ENCODE measurements at regions not wholly inside any gene's neighbourhood (a gene's known extent, or its start where the extent isn't known, plus 50 kb on each side); places are given as distances from the start of the nearest gene placed in this dataset.

DNA sequence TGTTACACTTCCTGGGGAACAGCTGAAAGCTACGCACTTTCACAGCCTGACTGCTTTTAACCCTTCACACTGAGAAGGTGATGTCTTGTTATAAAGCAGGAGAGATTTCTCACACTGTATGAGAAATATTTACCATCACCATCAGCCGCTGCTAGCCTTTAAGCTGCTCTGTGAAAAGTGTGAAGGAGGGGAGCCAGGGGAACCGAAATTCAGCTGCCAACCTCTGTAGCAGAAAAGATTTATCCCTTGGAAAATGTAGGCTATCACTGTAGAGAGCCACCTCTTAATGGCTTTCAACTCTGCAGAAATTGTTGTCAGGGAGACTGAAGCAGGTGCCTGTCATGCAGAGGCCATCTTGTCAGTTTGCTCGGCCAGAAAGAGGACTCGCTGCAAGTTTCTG lies 145.3 kb downstream of the SP3 start (continued):
- no peak for TF ChIP-seq ZNF263 (CRISPR knock-in tag; IDR thresholded peaks at IDR 0.05; ENCODE audit: low read depth)
- TF ChIP-seq, protein P1, sequence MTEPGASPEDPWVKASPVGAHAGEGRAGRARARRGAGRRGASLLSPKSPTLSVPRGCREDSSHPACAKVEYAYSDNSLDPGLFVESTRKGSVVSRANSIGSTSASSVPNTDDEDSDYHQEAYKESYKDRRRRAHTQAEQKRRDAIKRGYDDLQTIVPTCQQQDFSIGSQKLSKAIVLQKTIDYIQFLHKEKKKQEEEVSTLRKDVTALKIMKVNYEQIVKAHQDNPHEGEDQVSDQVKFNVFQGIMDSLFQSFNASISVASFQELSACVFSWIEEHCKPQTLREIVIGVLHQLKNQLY (CRISPR knock-in tag; IDR thresholded peaks at IDR 0.05), result no peak
- TF ChIP-seq, protein P2, sequence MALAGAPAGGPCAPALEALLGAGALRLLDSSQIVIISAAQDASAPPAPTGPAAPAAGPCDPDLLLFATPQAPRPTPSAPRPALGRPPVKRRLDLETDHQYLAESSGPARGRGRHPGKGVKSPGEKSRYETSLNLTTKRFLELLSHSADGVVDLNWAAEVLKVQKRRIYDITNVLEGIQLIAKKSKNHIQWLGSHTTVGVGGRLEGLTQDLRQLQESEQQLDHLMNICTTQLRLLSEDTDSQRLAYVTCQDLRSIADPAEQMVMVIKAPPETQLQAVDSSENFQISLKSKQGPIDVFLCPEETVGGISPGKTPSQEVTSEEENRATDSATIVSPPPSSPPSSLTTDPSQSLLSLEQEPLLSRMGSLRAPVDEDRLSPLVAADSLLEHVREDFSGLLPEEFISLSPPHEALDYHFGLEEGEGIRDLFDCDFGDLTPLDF (CRISPR knock-in tag; IDR thresholded peaks at IDR 0.05), result no peak
- TF ChIP-seq JAZF1 (CRISPR knock-in tag; IDR thresholded peaks at IDR 0.05), result no peak
- TF ChIP-seq, protein P3, sequence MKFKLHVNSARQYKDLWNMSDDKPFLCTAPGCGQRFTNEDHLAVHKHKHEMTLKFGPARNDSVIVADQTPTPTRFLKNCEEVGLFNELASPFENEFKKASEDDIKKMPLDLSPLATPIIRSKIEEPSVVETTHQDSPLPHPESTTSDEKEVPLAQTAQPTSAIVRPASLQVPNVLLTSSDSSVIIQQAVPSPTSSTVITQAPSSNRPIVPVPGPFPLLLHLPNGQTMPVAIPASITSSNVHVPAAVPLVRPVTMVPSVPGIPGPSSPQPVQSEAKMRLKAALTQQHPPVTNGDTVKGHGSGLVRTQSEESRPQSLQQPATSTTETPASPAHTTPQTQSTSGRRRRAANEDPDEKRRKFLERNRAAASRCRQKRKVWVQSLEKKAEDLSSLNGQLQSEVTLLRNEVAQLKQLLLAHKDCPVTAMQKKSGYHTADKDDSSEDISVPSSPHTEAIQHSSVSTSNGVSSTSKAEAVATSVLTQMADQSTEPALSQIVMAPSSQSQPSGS (CRISPR knock-in tag; IDR thresholded peaks at IDR 0.05; ENCODE audit: borderline replicate concordance, low read depth), result no peak

DNA sequence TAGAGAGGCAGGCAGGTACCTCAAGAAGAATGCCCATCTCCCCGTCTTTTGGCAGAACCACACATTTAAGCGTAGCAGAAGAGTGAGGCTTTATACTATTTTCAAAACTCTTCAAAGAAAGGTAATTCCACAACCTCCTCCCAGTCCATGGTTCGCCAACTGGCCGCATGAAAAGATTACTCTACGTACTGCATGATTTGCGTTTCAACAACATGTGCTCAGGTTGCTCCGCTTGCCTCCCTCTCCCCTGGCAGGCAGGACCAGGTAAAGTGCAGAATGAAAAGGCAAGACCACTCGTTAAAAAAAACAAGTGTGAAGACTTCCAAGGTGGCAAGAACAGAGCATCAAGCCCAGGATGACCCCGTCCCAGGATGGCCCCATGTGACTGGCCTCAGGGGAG lies 143.7 kb downstream of the SP3 start:
- H3K9me3 Mint-ChIP-seq, result peaks cover 6% of the 10 kb centered on the region; the same call in 1 of the 2 replicates
- H3K27ac Mint-ChIP-seq, result no peak overlapping the region
- peaks cover 5% of the 10 kb centered on the region; the same call in 1 of the 2 replicates for H3K4me1 Mint-ChIP-seq
- H3K4me3 Mint-ChIP-seq, result no peak overlapping the region
- ATAC-seq (no peak), DNase-seq (ENCODE audit: low spot score) (no peak)
- CTCF ChIA-PET, result no interaction called here
- POLR2A ChIA-PET, result no interaction called here
- H3K36me3 Mint-ChIP-seq, result no peaks in the 10 kb centered on the region
- no peaks in the 10 kb centered on the region for H3K27me3 Mint-ChIP-seq (ENCODE audit: low read depth)
- no peak for TF ChIP-seq ZNF671 (CRISPR knock-in tag; IDR thresholded peaks at IDR 0.05)
- TF ChIP-seq, protein P4, sequence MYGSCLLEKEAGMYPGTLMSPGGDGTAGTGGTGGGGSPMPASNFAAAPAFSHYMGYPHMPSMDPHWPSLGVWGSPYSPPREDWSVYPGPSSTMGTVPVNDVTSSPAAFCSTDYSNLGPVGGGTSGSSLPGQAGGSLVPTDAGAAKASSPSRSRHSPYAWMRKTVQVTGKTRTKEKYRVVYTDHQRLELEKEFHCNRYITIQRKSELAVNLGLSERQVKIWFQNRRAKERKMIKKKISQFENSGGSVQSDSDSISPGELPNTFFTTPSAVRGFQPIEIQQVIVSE (CRISPR knock-in tag; IDR thresholded peaks at IDR 0.05; ENCODE audit: borderline replicate concordance), result no peak
- TF ChIP-seq, protein P5, sequence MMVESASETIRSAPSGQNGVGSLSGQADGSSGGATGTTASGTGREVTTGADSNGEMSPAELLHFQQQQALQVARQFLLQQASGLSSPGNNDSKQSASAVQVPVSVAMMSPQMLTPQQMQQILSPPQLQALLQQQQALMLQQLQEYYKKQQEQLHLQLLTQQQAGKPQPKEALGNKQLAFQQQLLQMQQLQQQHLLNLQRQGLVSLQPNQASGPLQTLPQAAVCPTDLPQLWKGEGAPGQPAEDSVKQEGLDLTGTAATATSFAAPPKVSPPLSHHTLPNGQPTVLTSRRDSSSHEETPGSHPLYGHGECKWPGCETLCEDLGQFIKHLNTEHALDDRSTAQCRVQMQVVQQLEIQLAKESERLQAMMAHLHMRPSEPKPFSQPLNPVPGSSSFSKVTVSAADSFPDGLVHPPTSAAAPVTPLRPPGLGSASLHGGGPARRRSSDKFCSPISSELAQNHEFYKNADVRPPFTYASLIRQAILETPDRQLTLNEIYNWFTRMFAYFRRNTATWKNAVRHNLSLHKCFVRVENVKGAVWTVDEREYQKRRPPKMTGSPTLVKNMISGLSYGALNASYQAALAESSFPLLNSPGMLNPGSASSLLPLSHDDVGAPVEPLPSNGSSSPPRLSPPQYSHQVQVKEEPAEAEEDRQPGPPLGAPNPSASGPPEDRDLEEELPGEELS (CRISPR knock-in tag; IDR thresholded peaks at IDR 0.05), result no peak
- no peak for TF ChIP-seq ZNF416 (CRISPR knock-in tag; IDR thresholded peaks at IDR 0.05)
- TF ChIP-seq, protein P6, sequence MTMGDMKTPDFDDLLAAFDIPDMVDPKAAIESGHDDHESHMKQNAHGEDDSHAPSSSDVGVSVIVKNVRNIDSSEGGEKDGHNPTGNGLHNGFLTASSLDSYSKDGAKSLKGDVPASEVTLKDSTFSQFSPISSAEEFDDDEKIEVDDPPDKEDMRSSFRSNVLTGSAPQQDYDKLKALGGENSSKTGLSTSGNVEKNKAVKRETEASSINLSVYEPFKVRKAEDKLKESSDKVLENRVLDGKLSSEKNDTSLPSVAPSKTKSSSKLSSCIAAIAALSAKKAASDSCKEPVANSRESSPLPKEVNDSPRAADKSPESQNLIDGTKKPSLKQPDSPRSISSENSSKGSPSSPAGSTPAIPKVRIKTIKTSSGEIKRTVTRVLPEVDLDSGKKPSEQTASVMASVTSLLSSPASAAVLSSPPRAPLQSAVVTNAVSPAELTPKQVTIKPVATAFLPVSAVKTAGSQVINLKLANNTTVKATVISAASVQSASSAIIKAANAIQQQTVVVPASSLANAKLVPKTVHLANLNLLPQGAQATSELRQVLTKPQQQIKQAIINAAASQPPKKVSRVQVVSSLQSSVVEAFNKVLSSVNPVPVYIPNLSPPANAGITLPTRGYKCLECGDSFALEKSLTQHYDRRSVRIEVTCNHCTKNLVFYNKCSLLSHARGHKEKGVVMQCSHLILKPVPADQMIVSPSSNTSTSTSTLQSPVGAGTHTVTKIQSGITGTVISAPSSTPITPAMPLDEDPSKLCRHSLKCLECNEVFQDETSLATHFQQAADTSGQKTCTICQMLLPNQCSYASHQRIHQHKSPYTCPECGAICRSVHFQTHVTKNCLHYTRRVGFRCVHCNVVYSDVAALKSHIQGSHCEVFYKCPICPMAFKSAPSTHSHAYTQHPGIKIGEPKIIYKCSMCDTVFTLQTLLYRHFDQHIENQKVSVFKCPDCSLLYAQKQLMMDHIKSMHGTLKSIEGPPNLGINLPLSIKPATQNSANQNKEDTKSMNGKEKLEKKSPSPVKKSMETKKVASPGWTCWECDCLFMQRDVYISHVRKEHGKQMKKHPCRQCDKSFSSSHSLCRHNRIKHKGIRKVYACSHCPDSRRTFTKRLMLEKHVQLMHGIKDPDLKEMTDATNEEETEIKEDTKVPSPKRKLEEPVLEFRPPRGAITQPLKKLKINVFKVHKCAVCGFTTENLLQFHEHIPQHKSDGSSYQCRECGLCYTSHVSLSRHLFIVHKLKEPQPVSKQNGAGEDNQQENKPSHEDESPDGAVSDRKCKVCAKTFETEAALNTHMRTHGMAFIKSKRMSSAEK (CRISPR knock-in tag; IDR thresholded peaks at IDR 0.05; ENCODE audit: borderline replicate concordance), result no peak
- TF ChIP-seq NR3C1 (CRISPR knock-in tag; conservative IDR thresholded peaks at IDR 0.05; ENCODE audit: low read depth), result no peak
- TF ChIP-seq NR2C2 (CRISPR knock-in tag; IDR thresholded peaks at IDR 0.05), result no peak
- TF ChIP-seq, protein P7, sequence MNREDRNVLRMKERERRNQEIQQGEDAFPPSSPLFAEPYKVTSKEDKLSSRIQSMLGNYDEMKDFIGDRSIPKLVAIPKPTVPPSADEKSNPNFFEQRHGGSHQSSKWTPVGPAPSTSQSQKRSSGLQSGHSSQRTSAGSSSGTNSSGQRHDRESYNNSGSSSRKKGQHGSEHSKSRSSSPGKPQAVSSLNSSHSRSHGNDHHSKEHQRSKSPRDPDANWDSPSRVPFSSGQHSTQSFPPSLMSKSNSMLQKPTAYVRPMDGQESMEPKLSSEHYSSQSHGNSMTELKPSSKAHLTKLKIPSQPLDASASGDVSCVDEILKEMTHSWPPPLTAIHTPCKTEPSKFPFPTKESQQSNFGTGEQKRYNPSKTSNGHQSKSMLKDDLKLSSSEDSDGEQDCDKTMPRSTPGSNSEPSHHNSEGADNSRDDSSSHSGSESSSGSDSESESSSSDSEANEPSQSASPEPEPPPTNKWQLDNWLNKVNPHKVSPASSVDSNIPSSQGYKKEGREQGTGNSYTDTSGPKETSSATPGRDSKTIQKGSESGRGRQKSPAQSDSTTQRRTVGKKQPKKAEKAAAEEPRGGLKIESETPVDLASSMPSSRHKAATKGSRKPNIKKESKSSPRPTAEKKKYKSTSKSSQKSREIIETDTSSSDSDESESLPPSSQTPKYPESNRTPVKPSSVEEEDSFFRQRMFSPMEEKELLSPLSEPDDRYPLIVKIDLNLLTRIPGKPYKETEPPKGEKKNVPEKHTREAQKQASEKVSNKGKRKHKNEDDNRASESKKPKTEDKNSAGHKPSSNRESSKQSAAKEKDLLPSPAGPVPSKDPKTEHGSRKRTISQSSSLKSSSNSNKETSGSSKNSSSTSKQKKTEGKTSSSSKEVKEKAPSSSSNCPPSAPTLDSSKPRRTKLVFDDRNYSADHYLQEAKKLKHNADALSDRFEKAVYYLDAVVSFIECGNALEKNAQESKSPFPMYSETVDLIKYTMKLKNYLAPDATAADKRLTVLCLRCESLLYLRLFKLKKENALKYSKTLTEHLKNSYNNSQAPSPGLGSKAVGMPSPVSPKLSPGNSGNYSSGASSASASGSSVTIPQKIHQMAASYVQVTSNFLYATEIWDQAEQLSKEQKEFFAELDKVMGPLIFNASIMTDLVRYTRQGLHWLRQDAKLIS (CRISPR knock-in tag; IDR thresholded peaks at IDR 0.05; ENCODE audit: borderline replicate concordance), result no peak
- TF ChIP-seq KAT7 (CRISPR knock-in tag; IDR thresholded peaks at IDR 0.05; ENCODE audit: borderline replicate concordance), result no peak
- TF ChIP-seq, protein P8, sequence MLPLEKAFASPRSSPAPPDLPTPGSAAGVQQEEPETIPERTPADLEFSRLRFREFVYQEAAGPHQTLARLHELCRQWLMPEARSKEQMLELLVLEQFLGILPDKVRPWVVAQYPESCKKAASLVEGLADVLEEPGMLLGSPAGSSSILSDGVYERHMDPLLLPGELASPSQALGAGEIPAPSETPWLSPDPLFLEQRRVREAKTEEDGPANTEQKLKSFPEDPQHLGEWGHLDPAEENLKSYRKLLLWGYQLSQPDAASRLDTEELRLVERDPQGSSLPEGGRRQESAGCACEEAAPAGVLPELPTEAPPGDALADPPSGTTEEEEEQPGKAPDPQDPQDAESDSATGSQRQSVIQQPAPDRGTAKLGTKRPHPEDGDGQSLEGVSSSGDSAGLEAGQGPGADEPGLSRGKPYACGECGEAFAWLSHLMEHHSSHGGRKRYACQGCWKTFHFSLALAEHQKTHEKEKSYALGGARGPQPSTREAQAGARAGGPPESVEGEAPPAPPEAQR (CRISPR knock-in tag; IDR thresholded peaks at IDR 0.05), result no peak
- TF ChIP-seq, protein P9, sequence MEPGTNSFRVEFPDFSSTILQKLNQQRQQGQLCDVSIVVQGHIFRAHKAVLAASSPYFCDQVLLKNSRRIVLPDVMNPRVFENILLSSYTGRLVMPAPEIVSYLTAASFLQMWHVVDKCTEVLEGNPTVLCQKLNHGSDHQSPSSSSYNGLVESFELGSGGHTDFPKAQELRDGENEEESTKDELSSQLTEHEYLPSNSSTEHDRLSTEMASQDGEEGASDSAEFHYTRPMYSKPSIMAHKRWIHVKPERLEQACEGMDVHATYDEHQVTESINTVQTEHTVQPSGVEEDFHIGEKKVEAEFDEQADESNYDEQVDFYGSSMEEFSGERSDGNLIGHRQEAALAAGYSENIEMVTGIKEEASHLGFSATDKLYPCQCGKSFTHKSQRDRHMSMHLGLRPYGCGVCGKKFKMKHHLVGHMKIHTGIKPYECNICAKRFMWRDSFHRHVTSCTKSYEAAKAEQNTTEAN (CRISPR knock-in tag; IDR thresholded peaks at IDR 0.05), result no peak
- TF ChIP-seq MYBL2 (CRISPR knock-in tag; IDR thresholded peaks at IDR 0.05), result no peak

All from WTC11 (cell line).